SK-N-SH treated with all-trans-retinoic acid at 6 μM for 48 hours (cell line): ENCODE measurements at regions not wholly inside any gene's neighbourhood (a gene's known extent, or its start where the extent isn't known, plus 50 kb on each side); places are given as distances from the start of the nearest gene placed in this dataset.

Experiments
- RARB ChIP-seq: fragments of 250-450 bp; sonication (Bioruptor Pico); IDR thresholded peaks from 2 replicates; pipeline ENCODE4 v1.8.0; 2021; ENCODE audit warnings: mild to moderate bottlenecking, moderate library complexity
- ZFP30 ChIP-seq: fragments of 450-650 bp; formaldehyde crosslinking; IDR thresholded peaks from 2 replicates; pipeline ENCODE4 v1.5.0; 2022; ENCODE audit warnings: mild to moderate bottlenecking, moderate library complexity
- ZNF8 ChIP-seq: fragments of 450-650 bp; formaldehyde crosslinking; IDR thresholded peaks from 2 replicates; pipeline ENCODE4 v1.5.0; 2020; ENCODE audit warnings: mild to moderate bottlenecking, moderate library complexity
- TF ChIP-seq, protein P1 (sequence below): fragments of 250-450 bp; sonication (Bioruptor Pico); IDR thresholded peaks from 2 replicates; pipeline ENCODE4 v1.8.0; 2020; ENCODE audit warnings: mild to moderate bottlenecking, moderate library complexity, borderline replicate concordance

DNA sequence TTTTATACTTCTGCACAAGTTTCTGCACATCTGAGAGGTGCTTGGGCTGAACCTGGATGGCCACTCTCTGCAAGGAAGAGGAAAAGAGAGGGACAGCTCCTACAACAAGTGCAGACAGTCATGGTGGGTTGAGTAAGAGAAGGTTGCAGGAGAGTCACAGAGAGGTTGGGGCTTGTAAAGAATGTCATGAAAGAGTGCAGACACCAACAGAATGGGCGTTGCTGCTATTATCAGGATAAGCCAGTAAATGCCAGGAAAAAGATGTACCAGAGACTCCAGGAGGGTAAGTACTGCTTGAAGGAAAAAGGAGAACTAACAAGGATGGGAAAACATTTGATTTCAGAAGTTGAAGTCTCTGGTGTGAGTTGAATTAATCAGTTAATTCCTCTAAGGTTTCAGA lies 77.8 kb upstream of the NRP1 start:
- TF ChIP-seq, protein P1, sequence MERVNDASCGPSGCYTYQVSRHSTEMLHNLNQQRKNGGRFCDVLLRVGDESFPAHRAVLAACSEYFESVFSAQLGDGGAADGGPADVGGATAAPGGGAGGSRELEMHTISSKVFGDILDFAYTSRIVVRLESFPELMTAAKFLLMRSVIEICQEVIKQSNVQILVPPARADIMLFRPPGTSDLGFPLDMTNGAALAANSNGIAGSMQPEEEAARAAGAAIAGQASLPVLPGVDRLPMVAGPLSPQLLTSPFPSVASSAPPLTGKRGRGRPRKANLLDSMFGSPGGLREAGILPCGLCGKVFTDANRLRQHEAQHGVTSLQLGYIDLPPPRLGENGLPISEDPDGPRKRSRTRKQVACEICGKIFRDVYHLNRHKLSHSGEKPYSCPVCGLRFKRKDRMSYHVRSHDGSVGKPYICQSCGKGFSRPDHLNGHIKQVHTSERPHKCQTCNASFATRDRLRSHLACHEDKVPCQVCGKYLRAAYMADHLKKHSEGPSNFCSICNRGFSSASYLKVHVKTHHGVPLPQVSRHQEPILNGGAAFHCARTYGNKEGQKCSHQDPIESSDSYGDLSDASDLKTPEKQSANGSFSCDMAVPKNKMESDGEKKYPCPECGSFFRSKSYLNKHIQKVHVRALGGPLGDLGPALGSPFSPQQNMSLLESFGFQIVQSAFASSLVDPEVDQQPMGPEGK (CRISPR knock-in tag): no peak
- TF ChIP-seq ZFP30 (CRISPR knock-in tag) (no peak), RARB (CRISPR knock-in tag) (no peak), ZNF8 (CRISPR knock-in tag) (no peak)
